IMR-90 (cell line): ENCODE measurements at regions not wholly inside any gene's neighbourhood (a gene's known extent, or its start where the extent isn't known, plus 50 kb on each side); places are given as distances from the start of the nearest gene placed in this dataset.
A peak's percentile ranks its signal among the peaks of the same experiment; 100 is the strongest.

Source experiments
- ATAC-seq: fragments of 200-7000 bp; cut with Tn5 transposase; 2 replicates; pipeline ENCODE4 v1.9.1; 2020; ENCODE audit warnings: low read depth, mild to moderate bottlenecking, moderate library complexity
- BruUV-seq: library from RNA; stranded (reverse); fragments of 400-500 nt; replicated peaks from 2 replicates; lab custom pipeline; 2021; lab: Mats Ljungman, UMichigan
- CTCF ChIA-PET: fragments of 300-600 bp; formaldehyde crosslinking; extraction: SDS; loops from one replicate; lab custom pipeline; 2021; ENCODE audit warnings: antibody characterized with exemption; lab: Yijun Ruan, JAX
- POLR2A ChIA-PET: fragments of 300-600 bp; sonication (Branson Sonifier 250); formaldehyde crosslinking; loops from one replicate; lab custom pipeline; 2022; ENCODE audit warnings: antibody characterized with exemption; ENCODE audit not compliant: unreplicated experiment; lab: Charles Lee
- DNase-seq: peaks from one replicate; pipeline ENCODE4 v3.0.0; 2013
- H2AFZ ChIP-seq: replicated peaks from 2 replicates; pipeline ENCODE3; 2013; ENCODE audit warnings: low read length, mild to moderate bottlenecking; ENCODE audit not compliant: poor library complexity
- H2AK5ac ChIP-seq: 2 replicates; pipeline ENCODE4 v1.6.1; 2013; ENCODE audit warnings: low read depth, low read length, inconsistent platforms
- H2AK9ac ChIP-seq: replicated peaks from 2 replicates; pipeline ENCODE3; 2013; ENCODE audit warnings: mild to moderate bottlenecking, low read depth, low read length, moderate library complexity; ENCODE audit not compliant: poor library complexity
- H2BK120ac ChIP-seq: 2 replicates; pipeline ENCODE4 v1.6.1; 2013; ENCODE audit warnings: low read depth, low read length, inconsistent platforms
- H2BK15ac ChIP-seq: 3 replicates; pipeline ENCODE4 v1.6.1; 2013; ENCODE audit warnings: low read depth, low read length, inconsistent platforms
- H2BK20ac ChIP-seq: 2 replicates; pipeline ENCODE4 v1.6.1; 2013; ENCODE audit warnings: low read depth, mild to moderate bottlenecking, inconsistent platforms, low read length, moderate library complexity
- H2BK5ac ChIP-seq: 2 replicates; pipeline ENCODE4 v1.6.1; 2013; ENCODE audit warnings: mild to moderate bottlenecking, low read depth, low read length, inconsistent platforms; ENCODE audit not compliant: poor library complexity, severe bottlenecking
- H3K14ac ChIP-seq: replicated peaks from 2 replicates; pipeline ENCODE4 v1.6.1; 2013; ENCODE audit warnings: low read depth, low read length, inconsistent platforms
- H3K18ac ChIP-seq: 2 replicates; pipeline ENCODE4 v1.6.1; 2013; ENCODE audit warnings: low read depth, low read length, control low read depth
- H3K23ac ChIP-seq: 2 replicates; pipeline ENCODE4 v1.6.1; 2013; ENCODE audit warnings: low read depth, low read length, inconsistent platforms
- H3K27ac ChIP-seq: 2 replicates; pipeline ENCODE4 v1.5.1; 2013; ENCODE audit warnings: mild to moderate bottlenecking, control low read depth, low read length; ENCODE audit not compliant: insufficient read depth
- H3K27me3 ChIP-seq: 2 replicates; pipeline ENCODE4 v1.6.1; 2013; ENCODE audit warnings: low read length; ENCODE audit not compliant: control insufficient read depth, insufficient read depth
- H3K36me3 ChIP-seq: 2 replicates; pipeline ENCODE4 v1.6.1; 2013; ENCODE audit warnings: low read length, mixed read lengths; ENCODE audit not compliant: control insufficient read depth, insufficient read depth
- H3K4ac ChIP-seq: 2 replicates; pipeline ENCODE4 v1.6.1; 2013; ENCODE audit warnings: low read depth, low read length, inconsistent platforms
- H3K4me1 ChIP-seq: 2 replicates; pipeline ENCODE4 v1.6.1; 2013; ENCODE audit warnings: low read length, mixed read lengths; ENCODE audit not compliant: control insufficient read depth, insufficient read depth
- H3K4me2 ChIP-seq: 2 replicates; pipeline ENCODE4 v1.6.1; 2013; ENCODE audit warnings: low read depth, mild to moderate bottlenecking, control low read depth, low read length, moderate library complexity
- H3K4me3 ChIP-seq: 2 replicates; pipeline ENCODE4 v1.5.1; 2013; ENCODE audit warnings: low read depth, mild to moderate bottlenecking, control low read depth, low read length, moderate library complexity; ENCODE audit not compliant: insufficient read depth
- H3K56ac ChIP-seq: 2 replicates; pipeline ENCODE4 v1.6.1; 2013; ENCODE audit warnings: low read length, inconsistent platforms; ENCODE audit not compliant: insufficient read depth; ENCODE audit errors: extremely low read depth
- H3K79me1 ChIP-seq, 2 experiments: 2 replicates each; pipeline ENCODE4 v1.6.1; 2013; ENCODE audit warnings: low read length in 2 of 2, inconsistent platforms in 1 of 2, low read depth in 1 of 2
- H3K9ac ChIP-seq: 2 replicates; pipeline ENCODE4 v1.6.1; 2013; ENCODE audit warnings: low read depth, low read length, control low read depth
- H3K9me1 ChIP-seq: 2 replicates; pipeline ENCODE4 v1.6.1; 2013; ENCODE audit warnings: low read length, inconsistent platforms; ENCODE audit not compliant: insufficient read depth
- H3K9me3 ChIP-seq: 2 replicates; pipeline ENCODE4 v1.6.1; 2013; ENCODE audit warnings: low read length; ENCODE audit not compliant: control insufficient read depth, insufficient read depth
- H4K20me1 ChIP-seq: 2 replicates; pipeline ENCODE4 v1.6.1; 2013; ENCODE audit warnings: low read length, inconsistent platforms; ENCODE audit not compliant: insufficient read depth
- H4K5ac ChIP-seq: 2 replicates; pipeline ENCODE4 v1.6.1; 2013; ENCODE audit warnings: mild to moderate bottlenecking, low read depth, low read length, control low read depth
- H4K8ac ChIP-seq, 2 experiments: 2 replicates each; pipeline ENCODE4 v1.6.1; 2013; ENCODE audit warnings: low read depth in 2 of 2, low read length in 2 of 2, control low read depth in 1 of 2, inconsistent platforms in 1 of 2
- H4K91ac ChIP-seq: 2 replicates; pipeline ENCODE4 v1.6.1; 2013; ENCODE audit warnings: low read depth, low read length, inconsistent platforms; ENCODE audit not compliant: insufficient read depth
- MAFK ChIP-seq: IDR thresholded peaks from 2 replicates; pipeline ENCODE4 v1.6.1; 2012; ENCODE audit warnings: low read depth, low read length, improper control_type of control experiment
- RFX5 ChIP-seq: IDR thresholded peaks from 2 replicates; pipeline ENCODE4 v1.8.0; 2012; ENCODE audit warnings: low read depth, mild to moderate bottlenecking, low read length, moderate library complexity
- whole genome bisulfite sequencing, 2 experiments: methylation state at CpG; one replicate each; pipeline versions ENCODE4 v1.1.5 to v1.1.7; 2013; ENCODE audit warnings: missing lambda C conversion rate in 2 of 2; ENCODE audit not compliant: insufficient read length in 1 of 2; ENCODE audit errors: extremely low coverage in 2 of 2; 5-methylcytosine and 5-hydroxymethylcytosine counted together
- dilution Hi-C: fragments of 300-500 bp; cut with HindIII; formaldehyde crosslinking; loops from one replicate; pipeline ENCODE4 v1.14.3; 2018; ENCODE audit warnings: low sequenced_read_pairs; ENCODE audit not compliant: unreplicated experiment
- in situ Hi-C: fragments of 300-500 bp; cut with MboI; formaldehyde crosslinking; loops from 3 replicates; pipeline ENCODE4 v1.14.3; 2019; ENCODE audit warnings: low sequenced_read_pairs, inconsistent platforms, mixed read lengths
- intact Hi-C: fragments of 100-400 bp; cut with micrococcal nuclease; formaldehyde crosslinking; loops from 2 replicates; pipeline ENCODE4 v1.10.0; 2022

GRCh38 chr10:29807163-29807806 is 172.5 kb upstream of the SVIL start:
- peak overlapping the region; percentile 90 for H2AK5ac ChIP-seq
- peak overlapping the region in 1 of 2 experiments; percentile 67; a peak in 2 of 4 replicates for H4K8ac ChIP-seq
- intact Hi-C loops (no loop called here), dilution Hi-C loops (no loop called here), in situ Hi-C loops (no loop called here)
- no TSS peak for BruUV-seq
- no CpG with 5 or more reads among the region's 2 CpGs for WGBS, 2 experiments
- peak; percentile 8 for ATAC-seq
- H2AK9ac ChIP-seq: peak overlapping the region; percentile 48
- H3K36me3 ChIP-seq: no peaks in the 10 kb centered on the region
- CTCF ChIA-PET: no interaction called here
- H3K9me3 ChIP-seq: no peaks in the 10 kb centered on the region
- peaks cover 40% of the 10 kb centered on the region for H3K9me1 ChIP-seq
- peak overlapping the region; percentile 26 for H3K27ac ChIP-seq
- peak overlapping the region; percentile 66; the same call in 1 of the 2 replicates for H3K14ac ChIP-seq
- POLR2A ChIA-PET: no interaction called here
- peak overlapping the region; percentile 38 for H2AFZ ChIP-seq
- H3K9ac ChIP-seq: no peak overlapping the region
- H3K4me3 ChIP-seq: no peak overlapping the region
- peaks cover 0 to 13% of the 10 kb centered on the region in 2 experiments; a peak in 2 of 4 replicates for H3K79me1 ChIP-seq
- peak overlapping the region; percentile 96 for H2BK20ac ChIP-seq
- H2BK5ac ChIP-seq: peak overlapping the region; percentile 72
- H4K20me1 ChIP-seq: no peaks in the 10 kb centered on the region; the same call in 1 of the 2 replicates
- peak overlapping the region; percentile 89 for H3K4ac ChIP-seq
- peak overlapping the region; percentile 90 for H4K91ac ChIP-seq
- H3K27me3 ChIP-seq: no peaks in the 10 kb centered on the region
- H2BK15ac ChIP-seq: peak overlapping the region; percentile 98; the same call in 2 of the 3 replicates
- TF ChIP-seq MAFK (peak; percentile 79), RFX5 (no peak)
- peak; percentile 82 for DNase-seq
- H3K4me2 ChIP-seq: peak overlapping the region; percentile 15; the same call in 1 of the 2 replicates
- H3K4me1 ChIP-seq: peaks cover 44% of the 10 kb centered on the region
- H2BK120ac ChIP-seq: peak overlapping the region; percentile 89
- H3K18ac ChIP-seq: peak overlapping the region; percentile 72; the same call in 1 of the 2 replicates
- H3K23ac ChIP-seq: peak overlapping the region; percentile 58; the same call in 1 of the 2 replicates
- peak overlapping the region; percentile 61 for H4K5ac ChIP-seq
- no peak overlapping the region for H3K56ac ChIP-seq
